WTC11 (cell line): ENCODE measurements at regions not wholly inside any gene's neighbourhood (a gene's known extent, or its start where the extent isn't known, plus 50 kb on each side); places are given as distances from the start of the nearest gene placed in this dataset.

ENCODE experiments used
- ATAC-seq: fragments of 200-7000 bp; cut with Tn5 transposase; 2 replicates; pipeline ENCODE4 v1.10.0; 2021; ENCODE audit warnings: mild to moderate bottlenecking, moderate library complexity
- CTCF ChIA-PET: fragments of 300-600 bp; sonication (Branson Sonifier 250); formaldehyde crosslinking; loops from one replicate; lab custom pipeline; 2021; ENCODE audit warnings: antibody characterized with exemption; lab: Charles Lee
- POLR2A ChIA-PET: fragments of 350-600 bp; sonication (Branson Sonifier 250); formaldehyde crosslinking; loops from one replicate; lab custom pipeline; 2021; ENCODE audit warnings: antibody characterized with exemption; lab: Charles Lee
- DNase-seq: peaks from one replicate; pipeline ENCODE4 v3.0.0; 2021; ENCODE audit warnings: low spot score
- H3K27ac Mint-ChIP-seq: 2 replicates; pipeline ENCODE4 v1.8.0; 2021; ENCODE audit warnings: mixed read lengths
- H3K27me3 Mint-ChIP-seq: 2 replicates; pipeline ENCODE4 v1.8.0; 2021; ENCODE audit warnings: low read depth, mild to moderate bottlenecking, moderate library complexity, mixed read lengths
- H3K36me3 Mint-ChIP-seq: 2 replicates; pipeline ENCODE4 v1.8.0; 2021; ENCODE audit warnings: mixed read lengths
- H3K4me1 Mint-ChIP-seq: 2 replicates; pipeline ENCODE4 v1.8.0; 2022; ENCODE audit warnings: mixed read lengths
- H3K4me3 Mint-ChIP-seq: 2 replicates; pipeline ENCODE4 v1.8.0; 2021; ENCODE audit warnings: mild to moderate bottlenecking, moderate library complexity, mixed read lengths
- H3K9me3 Mint-ChIP-seq: 2 replicates; pipeline ENCODE4 v1.8.0; 2021; ENCODE audit warnings: mixed read lengths
- ATF3 ChIP-seq: sonication (generic); formaldehyde crosslinking; conservative IDR thresholded peaks from 2 replicates; pipeline ENCODE4 v1.8.1; 2022; ENCODE audit warnings: mild to moderate bottlenecking, missing genetic modification reagents
- CREB1 ChIP-seq: sonication (generic); formaldehyde crosslinking; IDR thresholded peaks from 2 replicates; pipeline ENCODE4 v1.8.0; 2023; ENCODE audit warnings: mild to moderate bottlenecking, missing genetic modification reagents
- CTCF ChIP-seq: fragments of 200-600 bp; IDR thresholded peaks from 2 replicates; pipeline ENCODE4 v1.8.0; 2022; ENCODE audit warnings: antibody characterized with exemption
- E2F5 ChIP-seq: sonication (generic); formaldehyde crosslinking; IDR thresholded peaks from 2 replicates; pipeline ENCODE4 v1.8.1; 2022; ENCODE audit warnings: mild to moderate bottlenecking, moderate library complexity, missing genetic modification reagents
- ETV6 ChIP-seq: sonication (generic); formaldehyde crosslinking; IDR thresholded peaks from 2 replicates; pipeline ENCODE4 v1.8.1; 2022; ENCODE audit warnings: mild to moderate bottlenecking, missing genetic modification reagents
- FOXP4 ChIP-seq: sonication (generic); formaldehyde crosslinking; IDR thresholded peaks from 2 replicates; pipeline ENCODE4 v1.8.0; 2022; ENCODE audit warnings: mild to moderate bottlenecking, missing genetic modification reagents
- GRHL2 ChIP-seq: fragments of 250-450 bp; sonication (Bioruptor Pico); IDR thresholded peaks from 2 replicates; pipeline ENCODE4 v1.8.0; 2022; ENCODE audit warnings: mild to moderate bottlenecking, moderate library complexity; ENCODE audit not compliant: insufficient replicate concordance, severe bottlenecking
- JAZF1 ChIP-seq: fragments of 250-450 bp; sonication (Bioruptor Pico); IDR thresholded peaks from 2 replicates; pipeline ENCODE4 v1.9.0; 2021; ENCODE audit warnings: moderate library complexity, mild to moderate bottlenecking, inconsistent platforms
- RELA ChIP-seq: sonication (generic); formaldehyde crosslinking; IDR thresholded peaks from 2 replicates; pipeline ENCODE4 v1.8.1; 2022; ENCODE audit warnings: missing genetic modification reagents, mild to moderate bottlenecking, borderline replicate concordance
- SMAD3 ChIP-seq: sonication (generic); formaldehyde crosslinking; IDR thresholded peaks from 2 replicates; pipeline ENCODE4 v1.8.0; 2022; ENCODE audit warnings: missing genetic modification reagents, mild to moderate bottlenecking, borderline replicate concordance
- SOX15 ChIP-seq: fragments of 250-450 bp; sonication (Bioruptor Pico); IDR thresholded peaks from 2 replicates; pipeline ENCODE4 v1.9.0; 2021; ENCODE audit warnings: mild to moderate bottlenecking
- TCF7 ChIP-seq: sonication (generic); formaldehyde crosslinking; IDR thresholded peaks from 2 replicates; pipeline ENCODE4 v1.8.0; 2022; ENCODE audit warnings: mild to moderate bottlenecking, low read depth, missing genetic modification reagents, moderate library complexity
- ZNF121 ChIP-seq: sonication (generic); formaldehyde crosslinking; IDR thresholded peaks from 2 replicates; pipeline ENCODE4 v1.8.0; 2023; ENCODE audit warnings: missing genetic modification reagents
- ZNF317 ChIP-seq: sonication (generic); formaldehyde crosslinking; IDR thresholded peaks from 2 replicates; pipeline ENCODE4 v1.8.1; 2023; ENCODE audit warnings: low read depth, mild to moderate bottlenecking, moderate library complexity, missing genetic modification reagents, borderline replicate concordance
- ZNF396 ChIP-seq: fragments of 250-450 bp; sonication (Bioruptor Pico); IDR thresholded peaks from 2 replicates; pipeline ENCODE4 v1.8.0; 2021; ENCODE audit warnings: mild to moderate bottlenecking, moderate library complexity, borderline replicate concordance
- ZNF416 ChIP-seq: fragments of 250-450 bp; sonication (Bioruptor Pico); IDR thresholded peaks from 2 replicates; pipeline ENCODE4 v1.9.0; 2021; ENCODE audit warnings: mild to moderate bottlenecking, inconsistent platforms
- ZNF423 ChIP-seq: fragments of 250-450 bp; sonication (Bioruptor Pico); IDR thresholded peaks from 2 replicates; pipeline ENCODE4 v2.1.2; 2022; ENCODE audit warnings: mild to moderate bottlenecking, moderate library complexity
- TF ChIP-seq, protein P1 (sequence below): sonication (generic); formaldehyde crosslinking; IDR thresholded peaks from 2 replicates; pipeline ENCODE4 v1.8.0; 2023; ENCODE audit warnings: mild to moderate bottlenecking, missing genetic modification reagents
- TF ChIP-seq, protein P2 (sequence below): sonication (generic); formaldehyde crosslinking; IDR thresholded peaks from 2 replicates; pipeline ENCODE4 v1.8.1; 2023; ENCODE audit warnings: mild to moderate bottlenecking, missing genetic modification reagents, moderate library complexity
- TF ChIP-seq, protein P3 (sequence below): fragments of 250-450 bp; sonication (Bioruptor Pico); IDR thresholded peaks from 2 replicates; pipeline ENCODE4 v1.9.0; 2021; ENCODE audit warnings: mild to moderate bottlenecking

- ChIA-PET POLR2A (no interaction called here), CTCF (interaction anchor here (1.1 kb wide), 1 partner anchor 9 kb away, joined by 3 read pairs; no protein-coding TSS in a partner anchor)
- no peak overlapping the region for H3K4me3 Mint-ChIP-seq
- H3K4me1 Mint-ChIP-seq: peaks cover 27% of the 10 kb centered on the region
- no peaks in the 10 kb centered on the region for H3K36me3 Mint-ChIP-seq
- peaks cover 2% of the 10 kb centered on the region for H3K9me3 Mint-ChIP-seq
- no peaks in the 10 kb centered on the region for H3K27me3 Mint-ChIP-seq
- DNase-seq (no peak), ATAC-seq (no peak)
- no peak for TF ChIP-seq GRHL2 (CRISPR knock-in tag)
- no peak for TF ChIP-seq ZNF317 (CRISPR knock-in tag)
- no peak for TF ChIP-seq SMAD3
- TF ChIP-seq, protein P1, sequence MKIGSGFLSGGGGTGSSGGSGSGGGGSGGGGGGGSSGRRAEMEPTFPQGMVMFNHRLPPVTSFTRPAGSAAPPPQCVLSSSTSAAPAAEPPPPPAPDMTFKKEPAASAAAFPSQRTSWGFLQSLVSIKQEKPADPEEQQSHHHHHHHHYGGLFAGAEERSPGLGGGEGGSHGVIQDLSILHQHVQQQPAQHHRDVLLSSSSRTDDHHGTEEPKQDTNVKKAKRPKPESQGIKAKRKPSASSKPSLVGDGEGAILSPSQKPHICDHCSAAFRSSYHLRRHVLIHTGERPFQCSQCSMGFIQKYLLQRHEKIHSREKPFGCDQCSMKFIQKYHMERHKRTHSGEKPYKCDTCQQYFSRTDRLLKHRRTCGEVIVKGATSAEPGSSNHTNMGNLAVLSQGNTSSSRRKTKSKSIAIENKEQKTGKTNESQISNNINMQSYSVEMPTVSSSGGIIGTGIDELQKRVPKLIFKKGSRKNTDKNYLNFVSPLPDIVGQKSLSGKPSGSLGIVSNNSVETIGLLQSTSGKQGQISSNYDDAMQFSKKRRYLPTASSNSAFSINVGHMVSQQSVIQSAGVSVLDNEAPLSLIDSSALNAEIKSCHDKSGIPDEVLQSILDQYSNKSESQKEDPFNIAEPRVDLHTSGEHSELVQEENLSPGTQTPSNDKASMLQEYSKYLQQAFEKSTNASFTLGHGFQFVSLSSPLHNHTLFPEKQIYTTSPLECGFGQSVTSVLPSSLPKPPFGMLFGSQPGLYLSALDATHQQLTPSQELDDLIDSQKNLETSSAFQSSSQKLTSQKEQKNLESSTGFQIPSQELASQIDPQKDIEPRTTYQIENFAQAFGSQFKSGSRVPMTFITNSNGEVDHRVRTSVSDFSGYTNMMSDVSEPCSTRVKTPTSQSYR (CRISPR knock-in tag): no peak
- TF ChIP-seq E2F5: no peak
- TF ChIP-seq CTCF: no peak
- TF ChIP-seq, protein P2, sequence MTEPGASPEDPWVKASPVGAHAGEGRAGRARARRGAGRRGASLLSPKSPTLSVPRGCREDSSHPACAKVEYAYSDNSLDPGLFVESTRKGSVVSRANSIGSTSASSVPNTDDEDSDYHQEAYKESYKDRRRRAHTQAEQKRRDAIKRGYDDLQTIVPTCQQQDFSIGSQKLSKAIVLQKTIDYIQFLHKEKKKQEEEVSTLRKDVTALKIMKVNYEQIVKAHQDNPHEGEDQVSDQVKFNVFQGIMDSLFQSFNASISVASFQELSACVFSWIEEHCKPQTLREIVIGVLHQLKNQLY: no peak
- TF ChIP-seq SOX15 (CRISPR knock-in tag): no peak
- TF ChIP-seq RELA (CRISPR knock-in tag): no peak
- no peak for TF ChIP-seq TCF7 (CRISPR knock-in tag)
- TF ChIP-seq FOXP4: no peak
- no peak for TF ChIP-seq ZNF416 (CRISPR knock-in tag)
- no peak for TF ChIP-seq ZNF396 (CRISPR knock-in tag)
- no peak for TF ChIP-seq ATF3
- no peak for TF ChIP-seq ZNF423 (CRISPR knock-in tag)
- no peak for TF ChIP-seq ETV6 (CRISPR knock-in tag)
- no peak for TF ChIP-seq ZNF121 (CRISPR knock-in tag)
- no peak overlapping the region for H3K27ac Mint-ChIP-seq
Observed at GRCh38 chr1:79362470-79362869, 355.9 kb upstream of the ADGRL4 start.

DNA sequence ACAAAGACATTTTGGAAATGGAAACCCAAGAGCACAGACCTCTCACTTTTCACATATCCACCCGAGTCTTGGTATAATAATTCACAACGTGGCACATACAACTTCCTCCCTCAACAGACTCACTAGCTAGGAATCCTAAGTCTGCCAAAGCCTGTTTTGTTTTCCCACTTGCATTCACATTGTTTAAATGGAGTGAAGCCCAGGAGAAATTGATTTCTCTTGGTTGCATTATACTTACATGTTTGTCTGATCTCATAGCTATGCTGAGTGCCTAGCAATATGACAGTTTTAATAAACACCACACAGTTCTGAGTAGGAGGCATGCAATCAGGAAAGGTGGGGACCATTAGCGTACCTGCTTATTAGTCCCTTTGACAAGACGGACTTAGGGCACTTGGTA lies 348.6 kb upstream of the ADGRL4 start:
- no peak overlapping the region for H3K27ac Mint-ChIP-seq
- H3K36me3 Mint-ChIP-seq: no peaks in the 10 kb centered on the region
- ChIA-PET CTCF (no interaction called here), POLR2A (no interaction called here)
- H3K4me1 Mint-ChIP-seq: peaks cover 6% of the 10 kb centered on the region
- DNase-seq: no peak
- H3K4me3 Mint-ChIP-seq: no peak overlapping the region
- H3K9me3 Mint-ChIP-seq: no peaks in the 10 kb centered on the region
- ATAC-seq: no peak
- no peaks in the 10 kb centered on the region for H3K27me3 Mint-ChIP-seq
- TF ChIP-seq JAZF1 (CRISPR knock-in tag) (no peak), ZNF121 (CRISPR knock-in tag) (no peak), CREB1 (CRISPR knock-in tag) (no peak), ZNF416 (CRISPR knock-in tag) (no peak)
- TF ChIP-seq, protein P3, sequence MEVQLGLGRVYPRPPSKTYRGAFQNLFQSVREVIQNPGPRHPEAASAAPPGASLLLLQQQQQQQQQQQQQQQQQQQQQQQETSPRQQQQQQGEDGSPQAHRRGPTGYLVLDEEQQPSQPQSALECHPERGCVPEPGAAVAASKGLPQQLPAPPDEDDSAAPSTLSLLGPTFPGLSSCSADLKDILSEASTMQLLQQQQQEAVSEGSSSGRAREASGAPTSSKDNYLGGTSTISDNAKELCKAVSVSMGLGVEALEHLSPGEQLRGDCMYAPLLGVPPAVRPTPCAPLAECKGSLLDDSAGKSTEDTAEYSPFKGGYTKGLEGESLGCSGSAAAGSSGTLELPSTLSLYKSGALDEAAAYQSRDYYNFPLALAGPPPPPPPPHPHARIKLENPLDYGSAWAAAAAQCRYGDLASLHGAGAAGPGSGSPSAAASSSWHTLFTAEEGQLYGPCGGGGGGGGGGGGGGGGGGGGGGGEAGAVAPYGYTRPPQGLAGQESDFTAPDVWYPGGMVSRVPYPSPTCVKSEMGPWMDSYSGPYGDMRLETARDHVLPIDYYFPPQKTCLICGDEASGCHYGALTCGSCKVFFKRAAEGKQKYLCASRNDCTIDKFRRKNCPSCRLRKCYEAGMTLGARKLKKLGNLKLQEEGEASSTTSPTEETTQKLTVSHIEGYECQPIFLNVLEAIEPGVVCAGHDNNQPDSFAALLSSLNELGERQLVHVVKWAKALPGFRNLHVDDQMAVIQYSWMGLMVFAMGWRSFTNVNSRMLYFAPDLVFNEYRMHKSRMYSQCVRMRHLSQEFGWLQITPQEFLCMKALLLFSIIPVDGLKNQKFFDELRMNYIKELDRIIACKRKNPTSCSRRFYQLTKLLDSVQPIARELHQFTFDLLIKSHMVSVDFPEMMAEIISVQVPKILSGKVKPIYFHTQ (CRISPR knock-in tag): no peak
